Psoas muscle (tissue), 7 donors: ENCODE measurements at regions not wholly inside any gene's neighbourhood (a gene's known extent, or its start where the extent isn't known, plus 50 kb on each side); places are given as distances from the start of the nearest gene placed in this dataset.

Experiments used
- ATAC-seq, 4 donors: fragments of 200-7000 bp; cut with Tn5 transposase; one replicate each; pipeline ENCODE4 v1.9.1; 2020; ENCODE audit warnings: moderate library complexity in 3 of 4, mild to moderate bottlenecking in 2 of 4
- DNase-seq, 2 donors: peaks; one replicate each; pipeline ENCODE4 v3.0.0-alpha.2; 2020
- H3K27ac ChIP-seq: fragments of 200-600 bp; one replicate; pipeline ENCODE4 v1.8.0; 2022
- H3K27me3 ChIP-seq, 3 donors: fragments of 200-600 bp in 1 of 3; one replicate each; pipeline versions ENCODE4 v1.6.1 to v1.8.0; 2013 to 2022; ENCODE audit warnings: low read length in 2 of 3, mild to moderate bottlenecking in 2 of 3, moderate library complexity in 1 of 3; ENCODE audit not compliant: insufficient read depth in 3 of 3
- H3K36me3 ChIP-seq, 2 donors: fragments of 200-600 bp in 1 of 2; one replicate each; pipeline versions ENCODE4 v1.6.1 to v1.8.0; 2013 to 2022; ENCODE audit warnings: low read depth in 1 of 2, mild to moderate bottlenecking in 1 of 2, moderate library complexity in 1 of 2; ENCODE audit not compliant: insufficient read depth in 1 of 2
- H3K4me1 ChIP-seq: fragments of 200-600 bp; one replicate; pipeline ENCODE4 v1.8.0; 2022
- H3K4me3 ChIP-seq: fragments of 200-600 bp; one replicate; pipeline ENCODE4 v1.8.0; 2022; ENCODE audit warnings: mild to moderate bottlenecking
- H3K9me3 ChIP-seq: fragments of 200-600 bp; one replicate; pipeline ENCODE4 v1.8.0; 2022
- WGBS, 3 donors: extraction: QIAGEN DNeasy Blood & Tissue Kit; methylation state at CpG; one replicate each; pipeline versions ENCODE4 v1.1.6 to v1.1.7; 2013; 5-methylcytosine and 5-hydroxymethylcytosine counted together
- intact Hi-C, 2 donors: fragments of 100-400 bp; cut with DNase I; formaldehyde crosslinking; loops; one replicate each; pipeline versions ENCODE4 v1.11.0 to v1.14.2; 2022
- TF ChIP-seq, protein P1 (sequence below): fragments of 200-600 bp; IDR thresholded peaks from one replicate; pipeline ENCODE4 v1.8.0; 2022; ENCODE audit warnings: antibody characterized with exemption
- donor health status: healthy with polysubstance abuse.
- donor health status: DM: no; HTN: no; CAD: no; lungs with moderate emphysema.
- donor health status: Bipolar disorder and iron deficiency.
- donor health status: healthy.
- donor health status: DM: yes; HTN: yes; CAD: no.
- donor health status: DM: no; HTN: no; CAD: no.
- donor health status: DM: yes; HTN: yes; CAD: no.

GRCh38 chr16:64450177-64450576 lies 671.7 kb downstream of the CDH11 start:
- H3K36me3 ChIP-seq = no peaks in the 10 kb centered on the region

GRCh38 chr16:64449506-64449905 lies 672.4 kb downstream of the CDH11 start:
- intact Hi-C loops = no loop called here
- TF ChIP-seq, protein P1, sequence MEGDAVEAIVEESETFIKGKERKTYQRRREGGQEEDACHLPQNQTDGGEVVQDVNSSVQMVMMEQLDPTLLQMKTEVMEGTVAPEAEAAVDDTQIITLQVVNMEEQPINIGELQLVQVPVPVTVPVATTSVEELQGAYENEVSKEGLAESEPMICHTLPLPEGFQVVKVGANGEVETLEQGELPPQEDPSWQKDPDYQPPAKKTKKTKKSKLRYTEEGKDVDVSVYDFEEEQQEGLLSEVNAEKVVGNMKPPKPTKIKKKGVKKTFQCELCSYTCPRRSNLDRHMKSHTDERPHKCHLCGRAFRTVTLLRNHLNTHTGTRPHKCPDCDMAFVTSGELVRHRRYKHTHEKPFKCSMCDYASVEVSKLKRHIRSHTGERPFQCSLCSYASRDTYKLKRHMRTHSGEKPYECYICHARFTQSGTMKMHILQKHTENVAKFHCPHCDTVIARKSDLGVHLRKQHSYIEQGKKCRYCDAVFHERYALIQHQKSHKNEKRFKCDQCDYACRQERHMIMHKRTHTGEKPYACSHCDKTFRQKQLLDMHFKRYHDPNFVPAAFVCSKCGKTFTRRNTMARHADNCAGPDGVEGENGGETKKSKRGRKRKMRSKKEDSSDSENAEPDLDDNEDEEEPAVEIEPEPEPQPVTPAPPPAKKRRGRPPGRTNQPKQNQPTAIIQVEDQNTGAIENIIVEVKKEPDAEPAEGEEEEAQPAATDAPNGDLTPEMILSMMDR = no peak
- no peak for DNase-seq

More at GRCh38 chr16:64450177-64450576, 671.7 kb downstream of the CDH11 start:
- ATAC-seq (no peak), DNase-seq (no peak)
- no peaks in the 10 kb centered on the region for H3K9me3 ChIP-seq
- TF ChIP-seq, protein P1 = no peak
- no peaks in the 10 kb centered on the region for H3K4me1 ChIP-seq
- H3K4me3 ChIP-seq = no peak overlapping the region
- no peaks in the 10 kb centered on the region for H3K27me3 ChIP-seq
- no peak overlapping the region for H3K27ac ChIP-seq
- intact Hi-C loops = no loop called here
- 77 to 82% (median 77%) methylated on average over 4 of the region's 4 CpGs for WGBS, 3 donors

DNA sequence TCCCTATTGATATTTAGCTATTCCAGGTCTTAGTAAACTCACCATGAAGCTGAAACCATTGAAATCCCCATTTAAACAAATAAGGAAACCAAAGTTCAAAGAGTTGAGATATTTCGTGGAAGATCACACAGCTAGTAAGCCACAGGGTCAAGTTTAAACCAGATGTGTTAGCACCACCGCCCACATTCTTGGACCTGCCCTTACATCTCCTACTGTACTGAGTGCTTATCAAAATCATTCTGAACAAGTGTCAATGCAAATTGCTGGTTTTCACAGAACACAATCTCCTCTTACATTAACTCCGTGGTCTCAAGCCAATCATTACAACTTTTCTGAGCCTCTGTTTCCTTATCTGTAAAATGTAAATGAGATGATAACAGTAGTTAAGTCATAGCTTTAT lies 676.2 kb downstream of the CDH11 start:
- Histone ChIP-seq H3K27ac (no peak overlapping the region), H3K4me3 (no peak overlapping the region), H3K36me3 (no peaks in the 10 kb centered on the region), H3K4me1 (no peaks in the 10 kb centered on the region), H3K27me3 (no peaks in the 10 kb centered on the region), H3K9me3 (no peaks in the 10 kb centered on the region)
- 58 to 68% (median 67%) methylated on average over 3 of the region's 3 CpGs for WGBS, 3 donors
- DNase-seq (no peak), ATAC-seq (no peak)
- TF ChIP-seq, protein P1 = no peak
- intact Hi-C loops = no loop called here

More at GRCh38 chr16:64449506-64449905, 672.4 kb downstream of the CDH11 start:
- H3K4me1 ChIP-seq = no peaks in the 10 kb centered on the region
- ATAC-seq = no peak
- no peak overlapping the region for H3K27ac ChIP-seq
- H3K27me3 ChIP-seq = no peaks in the 10 kb centered on the region
- no peaks in the 10 kb centered on the region for H3K36me3 ChIP-seq
- H3K4me3 ChIP-seq = no peak overlapping the region
- no peaks in the 10 kb centered on the region for H3K9me3 ChIP-seq

GRCh38 chr16:64445245-64445644 lies 676.6 kb downstream of the CDH11 start:
- TF ChIP-seq, protein P1 = no peak
- intact Hi-C loops = no loop called here
- Histone ChIP-seq H3K27ac (no peak overlapping the region), H3K4me3 (no peak overlapping the region), H3K36me3 (no peaks in the 10 kb centered on the region), H3K27me3 (no peaks in the 10 kb centered on the region), H3K9me3 (no peaks in the 10 kb centered on the region), H3K4me1 (peaks cover under 1% of the 10 kb centered on the region)
- no peak for ATAC-seq
- 60 to 61% (median 61%) methylated on average over 4 of the region's 4 CpGs for WGBS, 3 donors
- DNase-seq = no peak

- Histone ChIP-seq H3K4me3 (no peak overlapping the region), H3K36me3 (no peaks in the 10 kb centered on the region), H3K4me1 (peaks cover 6% of the 10 kb centered on the region), H3K27ac (peak overlapping the region; percentile 51), H3K27me3 (no peaks in the 10 kb centered on the region), H3K9me3 (no peaks in the 10 kb centered on the region)
- DNase-seq (peak; percentile 39 to 60), ATAC-seq (peak; percentile 92 to 98 (median 96))
- intact Hi-C loops = no loop called here
- TF ChIP-seq, protein P1 = no peak
- 29 to 37% (median 30%) methylated on average over 3 of the region's 3 CpGs for WGBS, 3 donors
Observed at GRCh38 chr16:64440421-64440831, 681.4 kb downstream of the CDH11 start.
